Activated T-cell treated with anti-CD3 and anti-CD28 coated beads, Interleukin-2, amount 50 U/mL, for 4 hours (primary cell): ENCODE measurements at regions not wholly inside any gene's neighbourhood (a gene's known extent, or its start where the extent isn't known, plus 50 kb on each side); places are given as distances from the start of the nearest gene placed in this dataset.

ENCODE experiments used
- ATAC-seq, 2 donors: fragments of 200-7000 bp; cut with Tn5 transposase; one replicate each; pipeline ENCODE4 v1.10.0; 2021
- DNase-seq: peaks from one replicate; pipeline ENCODE4 v3.0.0-alpha.2; 2020
- H3K27me3 Mint-ChIP-seq: one replicate; pipeline ENCODE4 v1.8.0; 2021; ENCODE audit warnings: low read depth, mixed read lengths
- H3K36me3 Mint-ChIP-seq: one replicate; pipeline ENCODE4 v1.8.0; 2022; ENCODE audit warnings: mixed read lengths; ENCODE audit not compliant: insufficient read depth
- H3K4me1 Mint-ChIP-seq: one replicate; pipeline ENCODE4 v1.8.0; 2021; ENCODE audit warnings: low read depth, mixed read lengths
- H3K4me3 Mint-ChIP-seq: one replicate; pipeline ENCODE4 v1.8.0; 2021; ENCODE audit warnings: mild to moderate bottlenecking, moderate library complexity, mixed read lengths
- H3K9me3 Mint-ChIP-seq: one replicate; pipeline ENCODE4 v1.8.0; 2021; ENCODE audit warnings: mixed read lengths

GRCh38 chr5:5572976-5573797 is 150.7 kb downstream of the ICE1 start:
- Mint-ChIP-seq H3K4me1 (no peaks in the 10 kb centered on the region), H3K4me3 (no peak overlapping the region), H3K36me3 (no peaks in the 10 kb centered on the region), H3K27me3 (peaks cover 9% of the 10 kb centered on the region), H3K9me3 (no peaks in the 10 kb centered on the region)
- DNase-seq (no peak), ATAC-seq (no peak)

GRCh38 chr5:5572010-5572865 is 149.8 kb downstream of the ICE1 start:
- H3K27me3 Mint-ChIP-seq: peaks cover 12% of the 10 kb centered on the region
- H3K9me3 Mint-ChIP-seq: no peaks in the 10 kb centered on the region
- no peak for ATAC-seq
- no peaks in the 10 kb centered on the region for H3K4me1 Mint-ChIP-seq
- DNase-seq: no peak
- no peaks in the 10 kb centered on the region for H3K36me3 Mint-ChIP-seq
- H3K4me3 Mint-ChIP-seq: no peak overlapping the region

- no peak for DNase-seq
- ATAC-seq: no peak
- Mint-ChIP-seq H3K4me1 (no peaks in the 10 kb centered on the region), H3K36me3 (no peaks in the 10 kb centered on the region), H3K4me3 (no peak overlapping the region), H3K27me3 (peaks cover 9% of the 10 kb centered on the region), H3K9me3 (no peaks in the 10 kb centered on the region)
Observed at GRCh38 chr5:5570646-5571045, 148.2 kb downstream of the ICE1 start.

- DNase-seq (no peak), ATAC-seq (no peak)
- H3K4me1 Mint-ChIP-seq: no peaks in the 10 kb centered on the region
- H3K27me3 Mint-ChIP-seq: peaks cover 10% of the 10 kb centered on the region
- no peaks in the 10 kb centered on the region for H3K9me3 Mint-ChIP-seq
- H3K36me3 Mint-ChIP-seq: no peaks in the 10 kb centered on the region
- no peak overlapping the region for H3K4me3 Mint-ChIP-seq
Observed at GRCh38 chr5:5564898-5565297, 142.4 kb downstream of the ICE1 start.

GRCh38 chr5:5560016-5560415 is 137.5 kb downstream of the ICE1 start:
- Mint-ChIP-seq H3K27me3 (peaks cover 10% of the 10 kb centered on the region), H3K9me3 (no peaks in the 10 kb centered on the region), H3K4me3 (no peak overlapping the region), H3K36me3 (no peaks in the 10 kb centered on the region), H3K4me1 (no peaks in the 10 kb centered on the region)
- no peak for DNase-seq
- no peak for ATAC-seq

- no peak overlapping the region for H3K4me3 Mint-ChIP-seq
- no peaks in the 10 kb centered on the region for H3K4me1 Mint-ChIP-seq
- H3K36me3 Mint-ChIP-seq: no peaks in the 10 kb centered on the region
- H3K9me3 Mint-ChIP-seq: no peaks in the 10 kb centered on the region
- no peak for ATAC-seq
- H3K27me3 Mint-ChIP-seq: peaks cover 10% of the 10 kb centered on the region
- DNase-seq: no peak
Observed at GRCh38 chr5:5558638-5559527, 136.4 kb downstream of the ICE1 start.

- H3K9me3 Mint-ChIP-seq: no peaks in the 10 kb centered on the region
- no peak overlapping the region for H3K4me3 Mint-ChIP-seq
- no peaks in the 10 kb centered on the region for H3K36me3 Mint-ChIP-seq
- ATAC-seq (no peak), DNase-seq (no peak)
- H3K27me3 Mint-ChIP-seq: peaks cover 10% of the 10 kb centered on the region
- H3K4me1 Mint-ChIP-seq: no peaks in the 10 kb centered on the region
Observed at GRCh38 chr5:5558102-5558501, 135.6 kb downstream of the ICE1 start.

GRCh38 chr5:5551499-5551898 is 129.0 kb downstream of the ICE1 start:
- no peak overlapping the region for H3K4me3 Mint-ChIP-seq
- no peak for ATAC-seq
- peaks cover 12% of the 10 kb centered on the region for H3K9me3 Mint-ChIP-seq
- no peaks in the 10 kb centered on the region for H3K4me1 Mint-ChIP-seq
- peaks cover 9% of the 10 kb centered on the region for H3K27me3 Mint-ChIP-seq
- no peaks in the 10 kb centered on the region for H3K36me3 Mint-ChIP-seq
- no peak for DNase-seq

GRCh38 chr5:5546408-5546807 is 123.9 kb downstream of the ICE1 start:
- Mint-ChIP-seq H3K9me3 (peaks cover 11% of the 10 kb centered on the region), H3K27me3 (peaks cover 12% of the 10 kb centered on the region)
- no peak for DNase-seq

GRCh38 chr5:5544094-5544663 is 121.7 kb downstream of the ICE1 start:
- H3K27me3 Mint-ChIP-seq: peaks cover 12% of the 10 kb centered on the region
- no peaks in the 10 kb centered on the region for H3K36me3 Mint-ChIP-seq
- no peaks in the 10 kb centered on the region for H3K4me1 Mint-ChIP-seq
- peaks cover 6% of the 10 kb centered on the region for H3K9me3 Mint-ChIP-seq
- ATAC-seq (no peak), DNase-seq (no peak)
- H3K4me3 Mint-ChIP-seq: no peak overlapping the region

More at GRCh38 chr5:5546408-5546807, 123.9 kb downstream of the ICE1 start:
- no peak for ATAC-seq
- Mint-ChIP-seq H3K4me3 (no peak overlapping the region), H3K4me1 (no peaks in the 10 kb centered on the region), H3K36me3 (no peaks in the 10 kb centered on the region)

- DNase-seq (no peak), ATAC-seq (no peak)
- Mint-ChIP-seq H3K36me3 (no peaks in the 10 kb centered on the region), H3K9me3 (no peaks in the 10 kb centered on the region), H3K4me1 (no peaks in the 10 kb centered on the region), H3K4me3 (no peak overlapping the region), H3K27me3 (peaks cover 14% of the 10 kb centered on the region)
Observed at GRCh38 chr5:5542654-5543053, 120.2 kb downstream of the ICE1 start.

GRCh38 chr5:5540065-5540464 is 117.6 kb downstream of the ICE1 start:
- H3K9me3 Mint-ChIP-seq: no peaks in the 10 kb centered on the region
- no peak overlapping the region for H3K4me3 Mint-ChIP-seq

More at GRCh38 chr5:5540065-5540464, 117.6 kb downstream of the ICE1 start:
- Mint-ChIP-seq H3K4me1 (no peaks in the 10 kb centered on the region), H3K27me3 (peaks cover 9% of the 10 kb centered on the region), H3K36me3 (no peaks in the 10 kb centered on the region)
- no peak for ATAC-seq
- DNase-seq: no peak
